ENCODE measurements at regions not wholly inside any gene's neighbourhood (a gene's known extent, or its start where the extent isn't known, plus 50 kb on each side); places are given as distances from the start of the nearest gene placed in this dataset.

- Histone ChIP-seq H3K4me3 (replicated peaks in 1 of 2; ENCODE audit: low read depth in 1 of 2, low read length in 2 of 2) (no peak overlapping the region), H3K27me3 (ENCODE audit: insufficient read depth, low read length) (0 out of 2 replicates have a peak, but pooled peaks cover 3% of the 10 kb centered on the region), H4K20me1 (ENCODE audit: insufficient read depth) (no peaks in the 10 kb centered on the region), H3K9me3 (ENCODE audit: control insufficient read depth in 1 of 2, insufficient read depth in 1 of 2, low read depth in 1 of 2, low read length in 2 of 2) (no peaks in the 10 kb centered on the region), H3K79me2 (ENCODE audit: insufficient read depth, low read length) (no peaks in the 10 kb centered on the region), H3K9me2 (ENCODE audit: insufficient read depth) (no peaks in the 10 kb centered on the region), H3K36me3 (ENCODE audit: control insufficient read depth in 1 of 2, insufficient read depth in 2 of 2, low read length in 2 of 2) (no peaks in the 10 kb centered on the region), H3K4me1 (ENCODE audit: control insufficient read depth in 1 of 2, insufficient read depth in 2 of 2, low read length in 2 of 2) (no peaks in the 10 kb centered on the region), H3K9ac (ENCODE audit: low read length) (no peak overlapping the region), H3K27ac (ENCODE audit: low read depth, low read length) (no peak overlapping the region), H2AFZ (ENCODE audit: low read depth, low read length, poor library complexity, severe bottlenecking) (no peak overlapping the region), H3K4me2 (ENCODE audit: low read length) (no peak overlapping the region)
- no peak for DNase-seq (ENCODE audit: low read depth, low spot score)
- ATAC-seq = no peak
- intact Hi-C loops (cut with micrococcal nuclease) = loop anchor here (5.0 kb wide), 1 partner anchor 785 kb away; no protein-coding TSS in a partner anchor
- BruUV-seq (replicated peaks) = no TSS peak
- no peak for TF ChIP-seq CTCF (IDR thresholded peaks at IDR 0.05 in 2 of 3, conservative IDR thresholded peaks at IDR 0.05 in 1 of 3; ENCODE audit: borderline replicate concordance in 1 of 3, insufficient read depth in 1 of 3, low read depth in 2 of 3, low read length in 2 of 3)
- no peak for TF ChIP-seq SRF (IDR thresholded peaks at IDR 0.05; ENCODE audit: low read depth)
- no peak for TF ChIP-seq RAD21 (IDR thresholded peaks at IDR 0.05; ENCODE audit: low read depth)
- no peak for TF ChIP-seq CEBPB (IDR thresholded peaks at IDR 0.05; ENCODE audit: low read depth)
- no peak for TF ChIP-seq EZH2 (IDR thresholded peaks at IDR 0.05)
- TF ChIP-seq ZBTB33 (IDR thresholded peaks at IDR 0.05; ENCODE audit: extremely low read depth, insufficient replicate concordance, low read length) = no peak
- no peak for TF ChIP-seq EZH2phosphoT487 (IDR thresholded peaks at IDR 0.05; ENCODE audit: borderline replicate concordance)
- TF ChIP-seq ELF1 (IDR thresholded peaks at IDR 0.05; ENCODE audit: borderline replicate concordance, low read depth) = no peak
- ChIA-PET RAD21 (ENCODE audit: low non-redundant PET in 1 of 2, low total read pairs in 2 of 2, uncharacterized antibody in 2 of 2, unreplicated experiment in 2 of 2) (no interaction called here), POLR2A (no interaction called here), CTCF (no interaction called here)
Observed at GRCh38 chr6:98056955-98057354, 773.9 kb upstream of the MMS22L start.

Measured in HCT116 (cell line).